Left kidney (tissue), 1 donor: ENCODE measurements at regions not wholly inside any gene's neighbourhood (a gene's known extent, or its start where the extent isn't known, plus 50 kb on each side); places are given as distances from the start of the nearest gene placed in this dataset.
"Not testable (repeated sequence)": the region's sequence is repeated elsewhere in the genome, so short reads cannot be mapped to it uniquely, and the experiment has no call there.

Experiments
- DNase-seq: peaks from one replicate; pipeline ENCODE4 v3.0.0-alpha.2; 2013

GRCh38 chr5:154702477-154702876 lies 52.7 kb upstream of the LARP1 start:
- DNase-seq: no peak

- DNase-seq: not testable (repeated sequence)
Measured at GRCh38 chr5:154701725-154702124, 53.5 kb upstream of the LARP1 start.

GRCh38 chr5:154701181-154701580 lies 54.0 kb upstream of the LARP1 start:
- DNase-seq: peak; percentile 42

DNA sequence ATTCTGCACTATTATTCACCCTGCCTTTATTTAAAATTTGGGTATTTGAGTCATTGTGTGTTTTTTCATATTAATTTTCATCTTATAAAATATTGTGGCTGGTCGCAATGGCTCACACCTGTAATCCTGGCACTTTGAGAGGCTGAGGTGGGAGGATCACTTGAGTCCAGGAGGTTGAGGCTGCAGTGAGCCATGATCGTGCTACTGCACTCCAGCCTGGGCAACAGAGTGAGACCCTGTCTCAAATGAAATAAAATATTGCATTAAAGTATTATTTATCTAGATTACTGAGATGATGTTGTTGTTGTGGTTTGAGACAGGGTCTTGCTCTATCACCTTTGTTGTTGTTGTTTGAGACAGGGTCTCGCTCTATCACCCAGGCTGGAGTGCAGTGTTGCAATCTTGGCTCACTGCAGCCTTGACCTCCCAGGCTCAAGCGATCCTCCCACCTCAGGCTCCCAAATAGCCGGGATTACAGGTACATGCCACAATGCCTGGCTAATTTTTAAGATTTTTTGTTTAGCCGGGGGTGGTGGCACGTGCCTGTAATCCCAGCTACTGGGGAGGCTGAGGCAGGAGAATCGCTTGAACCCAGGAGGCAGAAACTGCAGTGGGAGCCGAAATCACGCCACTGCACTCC lies 54.8 kb upstream of the LARP1 start:
- not testable (repeated sequence) for DNase-seq

GRCh38 chr5:154698763-154699162 lies 56.4 kb upstream of the LARP1 start:
- DNase-seq: no peak

DNA sequence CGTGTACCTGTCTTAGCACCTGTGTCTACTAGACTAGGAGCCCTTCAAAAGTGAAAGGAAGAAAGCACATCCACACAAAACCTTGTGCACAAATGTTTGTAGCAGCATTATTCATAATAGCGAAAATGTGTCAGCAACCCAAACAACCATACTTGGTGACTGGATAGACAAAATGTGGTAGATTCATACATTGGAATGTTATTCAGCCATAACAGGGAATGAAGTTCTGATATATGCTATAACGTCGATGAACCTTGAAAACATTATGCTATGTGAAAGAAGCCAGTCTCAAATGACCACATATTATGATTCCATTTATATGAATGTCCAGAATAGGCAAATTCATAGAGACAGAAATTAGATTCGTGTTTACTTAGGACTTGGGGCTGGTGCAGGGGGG lies 57.8 kb upstream of the LARP1 start:
- DNase-seq: no peak

GRCh38 chr5:154696891-154697290 lies 58.3 kb upstream of the LARP1 start:
- DNase-seq: no peak

DNA sequence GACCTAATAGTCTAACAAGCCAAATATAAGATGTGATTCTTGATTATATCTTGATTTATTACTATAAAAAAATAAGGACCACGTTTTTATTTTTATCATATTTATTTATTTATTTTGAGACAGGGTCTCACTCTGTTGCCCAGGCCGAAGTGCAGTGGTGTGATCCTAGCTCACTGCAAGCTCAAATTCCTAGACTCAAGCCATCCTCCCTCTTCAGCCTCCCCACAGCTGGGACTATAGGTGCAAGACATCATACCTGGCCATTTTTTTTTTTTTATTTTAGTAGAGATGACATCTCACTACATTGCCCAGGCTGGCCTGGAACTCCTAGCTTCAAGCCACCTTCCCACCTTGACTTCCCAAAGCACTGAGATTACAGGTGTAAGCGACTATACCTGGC lies 61.0 kb upstream of the LARP1 start:
- DNase-seq: no peak

- DNase-seq: no peak
Measured at GRCh38 chr5:154690488-154690887, 64.7 kb upstream of the LARP1 start.

DNA sequence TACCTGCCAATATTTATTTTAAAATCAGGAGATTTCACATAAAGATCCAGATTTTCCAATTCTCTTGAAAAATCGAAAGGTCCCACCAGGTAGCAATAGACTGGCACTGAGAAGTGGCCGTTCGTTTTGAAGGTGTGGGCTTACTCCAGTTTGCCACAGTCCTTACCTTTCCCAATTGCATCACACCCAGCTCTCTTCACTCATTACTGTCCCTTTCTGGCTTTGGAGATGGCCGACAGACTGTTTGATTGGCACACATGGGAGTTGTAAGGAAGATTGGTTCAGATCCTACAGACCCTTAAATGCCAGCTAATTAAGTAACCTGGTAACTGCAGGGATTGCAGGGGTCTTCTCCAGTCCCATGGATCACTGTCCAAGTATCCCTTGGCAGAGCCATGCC lies 68.7 kb upstream of the LARP1 start:
- DNase-seq: no peak

DNA sequence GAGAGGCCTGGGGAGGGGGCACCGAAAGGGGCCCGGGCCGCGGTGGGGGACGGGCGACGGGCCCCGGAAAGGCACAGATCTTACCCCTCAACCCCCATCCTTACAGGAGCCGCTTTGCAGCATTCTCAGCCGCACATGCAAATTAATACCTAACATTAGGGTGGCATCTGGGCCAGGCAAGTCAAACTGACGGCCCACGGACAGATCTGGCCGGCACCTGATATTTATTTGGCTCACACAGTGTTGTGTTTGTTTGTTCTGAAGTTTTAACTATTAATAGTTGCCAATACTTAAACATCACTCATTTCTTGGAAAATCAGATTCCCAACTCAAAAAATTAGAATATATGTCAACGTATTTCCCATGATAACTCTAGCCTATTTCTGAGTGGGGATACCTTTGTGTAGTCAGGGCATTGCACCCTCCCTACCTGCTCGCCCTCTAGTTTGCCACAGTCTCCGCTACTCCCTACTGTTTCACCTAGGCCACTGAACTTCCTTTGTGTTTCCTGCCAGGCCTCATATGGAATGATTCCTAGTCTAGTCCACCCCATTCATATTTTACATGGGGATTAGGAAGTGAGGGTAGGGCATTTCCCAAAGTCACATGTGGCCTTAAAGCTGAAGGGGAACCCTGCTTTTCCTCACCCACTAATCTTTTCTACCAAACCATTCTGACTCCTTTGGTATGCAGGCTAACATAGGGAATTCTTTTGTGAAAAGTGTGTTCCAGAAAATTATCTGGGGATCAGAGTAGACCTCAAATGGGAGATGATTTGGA lies 71.9 kb upstream of the LARP1 start:
- DNase-seq: no peak

GRCh38 chr5:154679501-154679900 lies 75.7 kb upstream of the LARP1 start:
- no peak for DNase-seq

DNA sequence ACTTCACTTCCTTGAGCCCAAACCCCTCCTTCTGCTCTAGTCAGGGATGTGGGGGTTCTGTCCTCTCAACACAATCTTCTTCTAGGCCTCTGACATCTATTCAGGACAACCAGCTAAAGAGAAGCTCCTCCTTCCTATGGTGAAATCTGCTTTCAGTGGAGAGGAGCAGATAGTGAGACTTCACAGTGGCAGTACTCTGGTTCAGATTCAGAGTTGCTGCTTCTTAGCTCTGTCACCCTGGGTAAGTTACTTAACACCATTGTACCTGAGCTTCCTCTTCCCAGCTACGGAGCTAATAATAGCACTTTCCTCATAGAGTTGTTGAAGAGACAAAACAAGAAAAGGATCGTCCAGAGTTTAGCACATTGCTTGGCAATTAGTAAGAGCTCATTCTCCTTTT lies 77.3 kb upstream of the LARP1 start:
- no peak for DNase-seq

GRCh38 chr5:154676508-154676907 lies 78.7 kb upstream of the LARP1 start:
- DNase-seq: no peak

DNA sequence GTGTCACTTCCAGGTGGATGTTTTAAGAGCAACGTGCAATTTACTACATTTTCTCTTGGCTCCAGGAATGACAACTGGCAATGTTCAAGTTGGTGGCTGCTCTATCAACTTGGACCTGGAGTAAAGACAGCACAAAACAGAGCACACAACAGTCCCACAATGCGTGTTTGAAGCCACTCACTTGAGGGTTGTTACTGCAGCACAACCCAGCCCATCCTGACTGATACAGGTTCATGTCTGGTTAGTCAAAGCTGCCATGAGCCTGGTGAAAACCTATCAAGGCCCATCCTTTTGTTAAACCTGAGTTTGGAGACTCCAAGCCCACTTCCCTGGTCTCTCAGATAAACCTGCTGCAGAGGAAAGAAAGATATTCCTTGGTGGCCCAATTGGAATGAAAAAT lies 81.1 kb upstream of the LARP1 start:
- DNase-seq: no peak

GRCh38 chr5:154673506-154673905 lies 81.7 kb upstream of the LARP1 start:
- DNase-seq: no peak

GRCh38 chr5:154669913-154670312 lies 85.3 kb upstream of the LARP1 start:
- not testable (repeated sequence) for DNase-seq

GRCh38 chr5:154669402-154669801 lies 85.8 kb upstream of the LARP1 start:
- DNase-seq: no peak

DNA sequence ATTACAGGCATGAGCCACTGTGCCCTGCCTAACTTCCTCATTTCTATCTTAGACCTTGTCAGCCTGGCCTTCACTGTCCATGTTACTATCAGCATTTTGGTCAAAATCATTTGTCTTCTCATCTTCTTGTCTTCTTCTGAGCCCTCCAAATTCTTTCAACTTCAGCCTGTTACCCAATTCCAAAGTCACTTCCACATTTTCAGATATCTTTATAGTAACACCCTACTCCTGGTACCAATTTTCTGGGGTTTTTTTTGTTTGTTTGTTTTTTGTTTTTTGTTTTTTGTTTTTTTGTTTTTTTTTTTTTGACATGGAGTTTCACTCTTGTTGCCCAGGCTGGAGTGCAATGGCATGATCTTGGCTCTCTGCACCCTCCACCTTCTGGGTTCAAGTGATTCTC lies 90.3 kb upstream of the LARP1 start:
- DNase-seq: no peak

DNA sequence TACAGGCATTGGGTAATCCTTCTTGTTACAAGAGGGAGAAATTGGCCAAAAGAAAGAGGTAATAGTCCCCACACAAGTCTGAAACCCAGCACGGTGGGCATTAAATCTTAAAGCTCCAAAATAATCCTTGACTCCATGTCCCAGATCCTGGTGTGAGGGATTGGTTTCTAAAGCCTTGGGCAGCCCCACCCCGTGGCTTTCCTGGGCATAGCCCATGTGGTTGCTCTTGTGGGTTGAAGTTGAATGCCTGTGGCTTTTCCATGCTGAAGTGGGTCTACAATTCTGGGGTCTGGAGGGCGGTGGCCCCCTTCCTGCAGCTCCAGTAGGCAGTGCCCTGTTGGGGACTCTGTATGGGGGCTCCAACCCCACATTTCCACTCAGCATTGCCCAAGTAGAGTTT lies 91.8 kb upstream of the LARP1 start:
- no peak for DNase-seq

DNA sequence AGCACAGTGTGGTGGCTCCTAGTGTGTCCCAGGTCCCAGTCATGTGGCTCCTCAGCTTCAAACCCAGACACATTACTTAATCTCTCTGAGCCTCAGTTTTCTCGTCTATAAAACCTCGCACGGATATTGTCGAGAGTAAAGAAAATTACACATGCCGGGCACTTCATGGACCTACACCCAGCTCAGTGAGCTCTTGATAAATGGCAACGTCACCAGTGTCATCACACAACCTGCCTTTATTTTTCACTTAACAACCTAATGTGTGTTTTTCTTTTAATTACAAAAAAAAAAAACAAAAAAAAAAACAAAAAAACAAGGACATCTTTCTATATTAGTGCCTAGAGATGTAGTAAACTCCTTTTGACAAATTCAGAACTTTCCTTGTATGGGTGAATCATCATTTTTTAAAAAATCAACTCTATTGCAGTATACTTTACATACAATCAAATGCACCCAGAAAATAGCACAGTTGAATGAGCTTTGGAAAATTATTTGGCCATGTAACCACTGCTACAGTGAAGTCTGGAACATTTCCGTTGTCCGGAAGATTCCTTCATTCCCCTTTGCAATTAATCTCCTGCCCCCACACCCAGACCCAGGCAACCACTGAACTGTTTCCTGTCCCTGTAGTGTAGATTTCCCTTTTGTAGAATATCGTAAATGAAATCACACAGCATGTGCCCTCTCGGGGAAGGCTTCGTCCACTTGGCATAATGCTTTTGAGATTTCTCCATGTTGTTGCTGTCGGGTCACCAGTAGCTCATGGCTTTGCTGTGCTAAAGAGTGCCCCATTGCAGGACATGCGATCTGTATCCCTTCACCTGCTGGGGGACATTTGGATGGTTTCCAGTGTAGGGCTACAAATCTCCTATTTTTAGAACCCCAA lies 100.4 kb upstream of the LARP1 start:
- DNase-seq: no peak

GRCh38 chr5:154653764-154654485 lies 101.3 kb upstream of the LARP1 start:
- no peak for DNase-seq
